ENCODE measurements at regions not wholly inside any gene's neighbourhood (a gene's known extent, or its start where the extent isn't known, plus 50 kb on each side); places are given as distances from the start of the nearest gene placed in this dataset.
"Not testable (repeated sequence)": the region's sequence is repeated elsewhere in the genome, so short reads cannot be mapped to it uniquely, and the experiment has no call there.

DNA sequence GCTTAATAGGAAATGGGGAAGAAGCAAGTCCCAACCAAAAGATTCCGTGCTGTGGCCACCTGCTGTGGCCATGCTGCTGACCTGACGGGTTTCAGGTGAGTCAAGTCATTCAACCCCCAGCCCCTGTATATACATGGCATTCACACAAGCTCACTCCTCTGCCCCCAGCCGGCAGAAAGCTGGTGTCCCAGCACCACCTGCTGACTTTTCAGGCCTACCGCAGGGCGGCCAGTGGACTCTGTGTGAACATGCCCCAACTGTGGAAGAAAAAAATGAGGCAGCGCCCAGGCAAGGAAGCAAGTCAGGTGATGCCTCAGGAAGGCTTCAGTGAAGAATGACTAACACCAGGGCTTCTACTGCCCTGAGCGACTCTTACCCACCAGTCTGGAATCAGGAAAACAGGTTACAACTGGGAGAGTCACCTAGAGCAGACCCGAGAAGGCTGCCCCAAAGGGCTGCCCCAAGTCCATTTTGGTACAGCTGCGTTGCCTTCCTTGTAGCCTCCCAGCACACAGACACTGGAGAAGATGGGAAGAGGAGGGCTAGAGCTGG, 536.5 kb downstream of the TP53TG3F start:
- DNase-seq: peak; percentile 46

- DNase-seq: not testable (repeated sequence)
Observed at GRCh38 chr16:34001184-34001583, 541.8 kb downstream of the TP53TG3F start.

- DNase-seq: not testable (repeated sequence)
Observed at GRCh38 chr16:34001961-34002360, 542.5 kb downstream of the TP53TG3F start.

DNA sequence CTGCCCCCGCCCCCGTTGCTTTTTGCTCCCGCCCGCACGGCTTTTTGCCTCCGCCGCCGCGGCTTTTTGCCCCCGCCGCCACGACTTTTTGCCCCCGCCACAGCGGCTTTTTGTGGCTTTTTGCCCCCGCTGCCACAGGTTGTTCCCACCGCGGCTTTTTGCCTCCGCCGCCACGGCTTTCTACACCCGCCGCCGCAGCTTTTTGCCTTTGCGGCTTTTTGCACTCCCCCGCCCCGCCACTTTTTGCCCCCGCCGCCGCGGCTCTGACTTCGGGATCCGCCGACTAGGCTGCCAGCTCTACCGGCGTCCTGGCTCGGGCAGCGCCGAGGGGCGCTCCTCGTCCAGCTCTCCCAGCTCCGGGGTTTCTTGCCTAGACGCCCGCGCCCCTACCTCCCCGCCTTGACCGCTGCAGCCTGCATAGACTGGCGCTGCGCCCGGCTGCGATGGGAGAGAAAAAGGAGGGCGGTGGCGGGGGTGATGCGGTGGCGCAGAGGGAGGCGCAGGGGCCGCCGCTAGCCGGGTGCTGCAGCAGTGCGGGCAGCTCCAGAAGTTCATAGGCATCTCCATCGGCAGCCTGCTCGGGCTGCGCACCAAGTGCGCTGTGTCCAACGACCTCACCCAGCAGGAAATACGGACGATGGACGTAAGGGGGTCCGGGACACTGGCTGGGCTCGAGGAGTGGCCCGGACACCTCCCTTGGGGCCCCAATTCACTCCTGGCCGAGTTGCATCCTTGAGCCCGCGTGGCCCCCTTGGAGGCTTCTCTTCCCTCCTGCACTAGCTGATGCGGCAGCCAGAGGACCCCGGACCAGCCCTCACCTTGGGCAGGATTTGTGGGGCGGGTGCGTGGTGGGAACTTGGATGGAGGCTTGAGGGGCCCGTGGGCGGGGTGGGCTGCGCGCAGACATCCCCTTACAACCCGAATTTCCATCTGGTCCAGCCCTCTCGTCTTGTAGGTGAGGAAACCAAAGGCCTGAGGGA, 555.7 kb downstream of the TP53TG3F start:
- not testable (repeated sequence) for DNase-seq

GRCh38 chr16:34018277-34018676, 558.9 kb downstream of the TP53TG3F start:
- DNase-seq: not testable (repeated sequence)

- DNase-seq: no peak
Observed at GRCh38 chr16:34050787-34051320, 591.4 kb downstream of the TP53TG3F start.

DNA sequence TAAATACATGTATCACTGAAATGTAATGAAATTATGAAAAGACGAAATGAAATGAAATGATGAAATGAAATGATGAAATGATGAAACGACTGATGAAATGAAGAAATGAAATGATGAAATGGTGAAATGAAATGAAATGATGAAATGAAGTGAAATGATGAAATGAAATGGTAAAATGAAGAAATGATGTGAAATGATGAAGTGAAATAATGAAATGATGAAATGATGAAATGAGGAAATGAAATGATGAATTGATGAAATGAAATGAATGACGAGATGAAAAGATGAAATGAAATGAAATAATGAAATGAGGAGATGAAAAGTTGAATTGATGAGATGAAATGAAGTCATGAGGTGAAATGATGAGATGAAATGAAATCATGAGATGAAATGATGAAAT, 594.7 kb downstream of the TP53TG3F start:
- DNase-seq: no peak

DNA sequence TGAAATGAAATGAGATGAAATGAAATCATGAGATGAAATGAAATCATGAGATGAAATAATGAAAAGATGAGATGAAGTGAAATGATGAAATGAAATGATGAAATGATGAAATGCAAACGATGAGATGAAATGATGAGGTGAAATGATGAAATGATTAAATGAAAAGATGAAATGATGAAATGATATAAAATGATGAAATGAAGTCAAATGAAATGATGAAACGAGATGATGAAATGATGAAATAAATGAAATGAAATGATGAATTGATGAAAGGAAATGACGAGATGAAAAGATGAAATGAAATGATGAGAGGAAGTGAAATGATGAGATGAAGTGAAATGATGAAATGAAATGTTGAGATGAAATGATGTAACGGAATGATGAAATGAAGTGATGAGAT, 595.6 kb downstream of the TP53TG3F start:
- DNase-seq: no peak

DNA sequence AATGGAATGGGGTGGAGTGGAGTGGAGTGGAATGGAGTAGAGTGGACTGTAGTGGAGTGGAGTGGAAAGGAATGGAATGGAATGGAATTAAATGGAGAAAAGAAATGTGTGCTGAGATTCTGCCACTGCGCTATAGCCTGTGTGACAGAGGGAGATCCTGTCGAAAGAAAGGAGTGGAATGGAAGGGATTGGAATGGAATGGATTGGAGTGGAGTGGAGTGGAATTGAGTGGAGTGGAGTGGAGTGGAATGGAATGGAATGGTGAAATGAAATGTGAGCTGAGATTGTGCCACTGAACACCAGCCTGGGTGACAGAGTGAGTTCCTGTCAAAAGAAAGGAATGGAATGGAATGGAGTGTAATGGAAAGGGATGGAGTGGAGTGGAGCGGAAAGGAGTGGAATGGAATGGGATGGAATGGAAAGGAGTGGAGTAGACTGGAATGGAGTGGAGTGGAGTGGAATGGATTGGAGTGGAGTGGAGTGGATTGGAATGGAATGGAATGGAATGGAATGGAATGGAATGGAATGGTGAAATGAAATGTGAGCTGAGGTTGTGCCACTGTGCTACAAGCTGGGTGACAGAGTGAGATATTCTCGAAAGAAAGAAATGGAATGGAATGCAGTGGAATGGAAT, 603.3 kb downstream of the TP53TG3F start:
- DNase-seq: not testable (repeated sequence)

GRCh38 chr16:34063498-34064157, 604.2 kb downstream of the TP53TG3F start:
- not testable (repeated sequence) for DNase-seq

DNA sequence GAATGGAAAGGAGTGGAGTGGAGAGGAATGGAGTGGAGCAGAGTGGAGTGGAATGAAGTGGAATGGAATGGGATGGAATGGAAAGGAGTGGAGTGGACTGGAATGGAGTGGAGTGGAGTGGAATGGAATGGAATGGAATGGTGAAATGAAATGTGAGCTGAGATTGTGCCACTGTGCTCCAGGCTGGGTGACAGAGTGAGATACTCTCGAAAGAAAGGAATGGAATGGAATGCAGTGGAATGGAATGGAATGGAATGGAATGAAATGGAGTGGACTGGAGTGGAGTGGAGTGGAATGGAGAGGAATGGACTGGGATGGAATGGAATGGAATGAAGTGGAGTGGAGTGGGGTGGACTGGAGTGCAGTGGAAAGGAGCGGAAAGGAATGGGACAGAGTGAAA, 605.2 kb downstream of the TP53TG3F start:
- DNase-seq: not testable (repeated sequence)

- DNase-seq: not testable (repeated sequence)
Observed at GRCh38 chr16:34069731-34070130, 610.3 kb downstream of the TP53TG3F start.

DNA sequence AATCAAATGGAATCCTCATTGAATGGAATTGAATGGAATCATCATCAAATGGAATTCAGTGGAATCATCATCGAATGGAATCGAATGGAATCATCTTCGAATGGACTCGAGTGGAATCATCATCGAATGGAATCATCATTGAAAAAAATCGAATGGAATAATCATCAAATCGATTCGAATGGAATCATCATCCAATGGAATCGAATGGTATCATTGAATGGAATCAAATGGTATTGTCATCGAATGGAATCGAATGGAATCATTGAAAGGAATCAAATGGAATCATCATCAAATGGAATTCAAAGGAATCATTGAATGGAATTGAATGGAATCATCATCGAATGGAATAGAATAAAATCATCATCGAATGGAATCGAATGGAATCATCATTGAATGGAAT, 619.3 kb downstream of the TP53TG3F start:
- no peak for DNase-seq

DNA sequence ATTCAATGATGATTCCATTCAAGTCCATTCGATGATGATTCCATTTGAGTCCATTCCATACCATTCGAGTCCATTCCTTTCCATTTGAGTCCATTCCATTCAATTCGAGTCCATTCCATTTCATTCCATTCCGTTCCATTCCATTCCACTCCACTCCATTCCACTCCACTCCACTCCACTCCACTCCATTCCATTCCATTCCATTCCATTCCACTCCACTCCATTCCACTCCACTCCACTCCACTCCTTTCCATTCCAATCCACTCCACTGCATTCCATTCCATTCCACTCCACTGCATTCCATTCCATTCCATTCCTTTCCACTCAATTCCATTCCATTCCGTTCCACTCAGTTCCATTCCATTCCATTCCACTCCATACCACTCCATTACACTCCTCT, 625.6 kb downstream of the TP53TG3F start:
- DNase-seq: not testable (repeated sequence)

DNA sequence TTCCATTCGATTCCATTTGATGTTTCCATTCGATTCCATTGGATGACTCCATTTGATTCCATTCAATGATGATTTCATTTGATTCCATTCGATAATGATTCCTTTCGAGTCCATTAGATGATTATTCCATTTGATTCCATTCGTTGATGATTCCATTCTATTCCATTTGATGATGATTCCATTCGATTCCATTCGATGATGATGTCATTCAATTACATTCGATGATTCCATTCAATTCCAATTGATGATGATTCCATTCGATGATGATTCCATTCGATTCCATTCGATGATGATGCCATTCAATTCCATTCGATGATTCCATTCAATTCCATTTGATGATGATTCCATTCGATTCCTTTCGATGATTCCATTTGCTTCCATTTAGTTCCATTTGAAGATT, 635.6 kb downstream of the TP53TG3F start:
- DNase-seq: not testable (repeated sequence)

GRCh38 chr16:34096911-34097310, 637.5 kb downstream of the TP53TG3F start:
- DNase-seq: not testable (repeated sequence)

DNA sequence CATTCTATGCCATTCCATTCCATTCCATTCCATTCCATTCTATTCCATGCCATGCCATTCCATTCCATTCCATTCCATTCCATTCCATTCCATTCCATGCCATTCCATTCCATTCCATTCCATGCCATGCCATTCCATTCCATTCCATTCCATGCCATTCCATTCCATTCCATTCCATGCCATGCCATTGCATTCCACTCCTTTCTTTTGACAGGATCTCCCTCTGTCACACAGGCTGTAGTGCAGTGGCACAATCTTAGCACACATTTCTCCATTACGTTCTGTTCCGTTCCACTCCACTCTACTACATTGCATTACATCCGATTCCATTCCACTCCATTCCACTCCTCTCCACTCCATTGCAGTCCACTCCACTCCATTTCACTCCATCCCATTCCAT, 637.9 kb downstream of the TP53TG3F start:
- not testable (repeated sequence) for DNase-seq

DNA sequence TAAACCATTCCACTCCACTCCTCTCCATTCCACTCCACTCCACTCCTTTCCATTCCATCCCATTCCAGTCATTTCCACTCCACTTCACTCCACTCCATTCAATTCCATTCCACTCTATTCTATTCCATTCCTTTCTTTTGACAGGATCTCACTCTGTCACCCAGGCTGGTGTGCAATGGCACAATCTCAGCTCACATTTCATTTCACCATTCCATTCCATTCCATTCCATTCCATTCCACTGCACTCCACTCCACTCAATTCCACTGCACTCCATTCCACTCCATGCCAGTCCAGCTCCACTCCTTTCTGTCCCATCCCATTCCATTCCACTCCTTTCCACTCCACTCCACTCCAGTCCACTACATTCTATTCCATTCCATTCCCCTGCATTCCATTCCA, 638.6 kb downstream of the TP53TG3F start:
- not testable (repeated sequence) for DNase-seq

DNA sequence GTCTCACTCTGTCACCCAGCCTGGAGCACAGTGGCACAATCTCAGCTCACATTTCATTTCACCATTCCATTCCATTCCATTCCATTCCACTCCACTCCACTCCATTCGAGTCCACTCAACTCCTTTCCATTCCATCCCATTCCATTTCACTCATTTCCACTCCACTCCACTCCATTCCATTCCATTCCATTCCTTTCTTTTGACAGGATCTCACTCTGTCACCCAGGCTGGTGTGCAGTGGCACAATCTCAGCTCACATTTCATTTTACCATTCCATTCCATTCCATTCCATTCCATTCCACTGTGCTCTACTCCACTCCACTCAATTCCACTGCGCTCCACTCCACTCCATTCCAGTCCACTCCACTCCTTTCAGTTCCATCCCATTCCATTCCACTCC, 639.6 kb downstream of the TP53TG3F start:
- DNase-seq: not testable (repeated sequence)
